ENCODE measurements at regions not wholly inside any gene's neighbourhood (a gene's known extent, or its start where the extent isn't known, plus 50 kb on each side); places are given as distances from the start of the nearest gene placed in this dataset.

- peak; percentile 76 for DNase-seq (ENCODE audit: low read depth)
Measured at GRCh38 chr13:30107521-30108136, 199.7 kb downstream of the KATNAL1 start.

GRCh38 chr13:30107121-30107520 lies 200.2 kb downstream of the KATNAL1 start:
- no peak for DNase-seq (ENCODE audit: low read depth)

GRCh38 chr13:30105381-30105780 lies 202.0 kb downstream of the KATNAL1 start:
- DNase-seq (ENCODE audit: low read depth) = no peak

GRCh38 chr13:30103161-30103840 lies 204.1 kb downstream of the KATNAL1 start:
- no peak for DNase-seq (ENCODE audit: low read depth)

GRCh38 chr13:30100226-30100625 lies 207.1 kb downstream of the KATNAL1 start:
- no peak for DNase-seq (ENCODE audit: low read depth)

- no peak for DNase-seq (ENCODE audit: low read depth)
Measured at GRCh38 chr13:30097701-30098100, 209.7 kb downstream of the KATNAL1 start.

- DNase-seq (ENCODE audit: low read depth) = no peak
Measured at GRCh38 chr13:30097089-30097488, 210.3 kb downstream of the KATNAL1 start.

GRCh38 chr13:30094015-30094414 lies 213.3 kb downstream of the KATNAL1 start:
- DNase-seq (ENCODE audit: low read depth) = no peak

GRCh38 chr13:30093236-30093635 lies 214.1 kb downstream of the KATNAL1 start:
- DNase-seq (ENCODE audit: low read depth) = no peak

GRCh38 chr13:30091691-30092090 lies 215.7 kb downstream of the KATNAL1 start:
- no peak for DNase-seq (ENCODE audit: low read depth)

GRCh38 chr13:30091035-30091434 lies 216.3 kb downstream of the KATNAL1 start:
- no peak for DNase-seq (ENCODE audit: low read depth)

GRCh38 chr13:30088312-30088855 lies 219.0 kb downstream of the KATNAL1 start:
- no peak for DNase-seq (ENCODE audit: low read depth)

GRCh38 chr13:30085087-30085486 lies 222.3 kb downstream of the KATNAL1 start:
- no peak for DNase-seq (ENCODE audit: low read depth)

GRCh38 chr13:30082391-30082790 lies 225.0 kb downstream of the KATNAL1 start:
- DNase-seq (ENCODE audit: low read depth) = no peak

- no peak for DNase-seq (ENCODE audit: low read depth)
Measured at GRCh38 chr13:30081331-30081730, 226.0 kb downstream of the KATNAL1 start.

GRCh38 chr13:30079501-30079900 lies 227.8 kb downstream of the KATNAL1 start:
- no peak for DNase-seq (ENCODE audit: low read depth)

- no peak for DNase-seq (ENCODE audit: low read depth)
Measured at GRCh38 chr13:30078059-30078458, 227.6 kb upstream of the UBL3 start.

GRCh38 chr13:30077240-30077735 lies 226.9 kb upstream of the UBL3 start:
- no peak for DNase-seq (ENCODE audit: low read depth)

- no peak for DNase-seq (ENCODE audit: low read depth)
Measured at GRCh38 chr13:30074955-30075614, 224.7 kb upstream of the UBL3 start.

GRCh38 chr13:30074431-30074830 lies 224.0 kb upstream of the UBL3 start:
- no peak for DNase-seq (ENCODE audit: low read depth)

- no peak for DNase-seq (ENCODE audit: low read depth)
Measured at GRCh38 chr13:30072818-30073186, 222.4 kb upstream of the UBL3 start.
